Karpas-422 (cell line): ENCODE measurements at regions not wholly inside any gene's neighbourhood (a gene's known extent, or its start where the extent isn't known, plus 50 kb on each side); places are given as distances from the start of the nearest gene placed in this dataset.

Source experiments
- DNase-seq: peaks from one replicate; pipeline ENCODE4 v3.0.0-alpha.2; 2015
- H2AFZ ChIP-seq: fragments of 200-600 bp; sonication (generic); 2 replicates; pipeline ENCODE4 v1.6.1; 2014; ENCODE audit warnings: antibody characterized with exemption, low read length, mixed read lengths
- H3K27ac ChIP-seq: fragments of 200-600 bp; sonication (generic); 2 replicates; pipeline ENCODE4 v1.5.1; 2014; ENCODE audit warnings: mild to moderate bottlenecking, low read length, moderate library complexity
- H3K27me3 ChIP-seq: fragments of 200-600 bp; sonication (generic); 2 replicates; pipeline ENCODE4 v1.6.1; 2014; ENCODE audit warnings: low read length, mixed read lengths
- H3K36me3 ChIP-seq: fragments of 200-600 bp; sonication (generic); 2 replicates; pipeline ENCODE4 v1.6.1; 2014; ENCODE audit warnings: low read length, mixed read lengths; ENCODE audit not compliant: insufficient read depth
- H3K4me1 ChIP-seq: fragments of 200-600 bp; sonication (generic); 2 replicates; pipeline ENCODE4 v1.6.1; 2014; ENCODE audit warnings: mild to moderate bottlenecking, low read length, mixed read lengths
- H3K4me2 ChIP-seq: fragments of 200-600 bp; sonication (generic); 2 replicates; pipeline ENCODE4 v1.6.1; 2014; ENCODE audit warnings: low read length, low read depth, mild to moderate bottlenecking; ENCODE audit not compliant: poor library complexity, severe bottlenecking
- H3K4me3 ChIP-seq: fragments of 200-600 bp; sonication (generic); 2 replicates; pipeline ENCODE4 v1.5.1; 2014; ENCODE audit warnings: mild to moderate bottlenecking, antibody characterized with exemption, low read length, mixed read lengths
- H3K79me2 ChIP-seq: fragments of 200-600 bp; sonication (generic); 2 replicates; pipeline ENCODE4 v1.6.1; 2014; ENCODE audit warnings: mild to moderate bottlenecking, low read length, mixed read lengths
- H3K9ac ChIP-seq: fragments of 200-600 bp; sonication (generic); 2 replicates; pipeline ENCODE4 v1.6.0; 2014; ENCODE audit warnings: low read length
- H3K9me2 ChIP-seq: fragments of 200-600 bp; sonication (generic), shearing (Covaris generic); replicated peaks from 2 replicates; pipeline ENCODE4 v1.6.0; 2014; ENCODE audit warnings: mild to moderate bottlenecking, low read length, moderate library complexity; ENCODE audit not compliant: insufficient read depth
- H3K9me3 ChIP-seq: fragments of 300-700, 200-600 bp; sonication (generic); 2 replicates; pipeline ENCODE4 v1.6.1; 2014; ENCODE audit warnings: low read length, mixed read lengths
- H4K20me1 ChIP-seq: fragments of 200-600 bp; sonication (generic); 2 replicates; pipeline ENCODE4 v1.6.1; 2014; ENCODE audit warnings: mild to moderate bottlenecking, antibody characterized with exemption, low read length, low read depth; ENCODE audit not compliant: insufficient read depth

DNA sequence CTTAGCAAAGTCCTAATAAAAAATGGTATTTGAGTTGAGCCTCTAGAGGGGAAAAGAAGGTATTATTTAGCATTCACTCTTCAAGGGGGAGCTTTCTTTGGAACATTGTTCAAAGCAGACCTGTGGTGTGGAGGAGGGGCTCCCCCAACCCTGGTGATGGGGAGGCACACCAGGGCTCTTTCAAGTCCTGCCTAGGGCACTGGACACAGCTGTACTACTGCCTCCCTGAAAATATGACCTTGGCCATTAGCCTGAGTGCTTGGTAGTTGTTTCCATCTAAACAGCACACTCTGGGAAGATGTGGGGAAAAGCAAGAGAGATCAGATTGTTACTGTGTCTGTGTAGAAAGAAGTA lies 215.1 kb upstream of the CNR1 start:
- Histone ChIP-seq H3K9me2 (no peaks in the 10 kb centered on the region), H4K20me1 (no peaks in the 10 kb centered on the region), H3K4me3 (no peak overlapping the region), H3K27ac (no peak overlapping the region), H3K9ac (no peak overlapping the region), H3K9me3 (no peaks in the 10 kb centered on the region), H2AFZ (no peak overlapping the region), H3K4me2 (no peak overlapping the region), H3K79me2 (no peaks in the 10 kb centered on the region), H3K27me3 (no peaks in the 10 kb centered on the region), H3K36me3 (no peaks in the 10 kb centered on the region), H3K4me1 (no peaks in the 10 kb centered on the region)
- DNase-seq: no peak

DNA sequence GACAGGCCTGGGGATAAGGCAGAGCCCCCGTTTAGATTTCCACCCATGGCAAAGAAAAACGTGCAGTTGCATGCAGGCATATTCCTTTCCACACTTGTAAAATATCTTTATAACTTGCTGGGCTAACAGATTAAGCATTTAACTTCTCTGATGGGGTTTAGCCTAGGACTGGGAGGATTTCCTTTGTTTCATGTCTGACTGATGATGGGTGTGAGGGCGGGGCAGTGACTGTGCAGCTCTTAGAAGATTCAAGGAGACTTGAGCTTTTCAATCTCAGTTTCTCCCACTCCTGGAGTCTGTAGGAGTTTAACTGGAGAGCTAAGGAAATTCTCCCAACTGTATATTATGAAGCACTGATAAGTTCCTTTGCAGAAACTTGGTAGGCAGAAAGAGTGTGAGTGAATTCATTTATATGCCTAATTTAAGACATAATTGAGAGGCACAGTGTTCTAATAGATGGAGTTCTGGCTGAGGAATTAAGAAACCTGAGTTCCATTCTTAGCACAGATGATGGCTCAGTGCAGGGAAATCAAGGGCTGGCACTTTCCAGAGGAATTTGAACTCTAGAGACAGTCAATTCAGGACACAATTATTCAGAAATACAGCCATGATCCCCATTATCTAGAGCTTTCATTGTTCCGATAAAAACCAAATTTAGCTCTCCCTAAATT lies 214.6 kb upstream of the CNR1 start:
- Histone ChIP-seq H3K4me2 (no peak overlapping the region), H3K4me1 (no peaks in the 10 kb centered on the region), H2AFZ (no peak overlapping the region), H3K9me2 (no peaks in the 10 kb centered on the region), H3K4me3 (no peak overlapping the region), H3K9me3 (no peaks in the 10 kb centered on the region), H3K9ac (no peak overlapping the region), H3K27me3 (no peaks in the 10 kb centered on the region), H3K27ac (no peak overlapping the region), H3K36me3 (no peaks in the 10 kb centered on the region), H3K79me2 (no peaks in the 10 kb centered on the region), H4K20me1 (no peaks in the 10 kb centered on the region)
- DNase-seq: no peak

DNA sequence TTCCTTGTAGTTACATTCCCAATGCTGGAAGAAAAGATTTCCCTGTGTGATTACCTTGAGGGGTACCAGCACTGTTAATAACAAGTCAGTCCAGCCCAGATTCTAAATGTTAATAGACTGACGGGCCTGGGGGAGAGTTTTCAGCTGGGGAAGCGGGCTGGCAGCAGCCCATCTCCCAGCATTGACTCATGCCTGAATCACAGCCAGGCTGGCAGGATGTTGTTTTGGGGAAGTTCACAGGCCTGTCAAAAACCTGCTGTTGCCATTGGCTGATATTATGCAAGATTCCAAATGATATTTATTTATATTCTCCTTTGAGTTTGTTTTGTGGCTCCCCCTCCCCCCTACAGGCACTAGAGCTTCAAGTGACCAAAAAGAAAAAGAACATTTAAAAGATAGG lies 213.9 kb upstream of the CNR1 start:
- Histone ChIP-seq H3K4me3 (no peak overlapping the region), H3K4me2 (no peak overlapping the region), H3K4me1 (no peaks in the 10 kb centered on the region), H3K9ac (no peak overlapping the region), H3K9me2 (no peaks in the 10 kb centered on the region), H3K79me2 (no peaks in the 10 kb centered on the region), H3K36me3 (no peaks in the 10 kb centered on the region), H3K27ac (no peak overlapping the region), H4K20me1 (no peaks in the 10 kb centered on the region), H2AFZ (no peak overlapping the region), H3K27me3 (no peaks in the 10 kb centered on the region), H3K9me3 (no peaks in the 10 kb centered on the region)
- no peak for DNase-seq

DNA sequence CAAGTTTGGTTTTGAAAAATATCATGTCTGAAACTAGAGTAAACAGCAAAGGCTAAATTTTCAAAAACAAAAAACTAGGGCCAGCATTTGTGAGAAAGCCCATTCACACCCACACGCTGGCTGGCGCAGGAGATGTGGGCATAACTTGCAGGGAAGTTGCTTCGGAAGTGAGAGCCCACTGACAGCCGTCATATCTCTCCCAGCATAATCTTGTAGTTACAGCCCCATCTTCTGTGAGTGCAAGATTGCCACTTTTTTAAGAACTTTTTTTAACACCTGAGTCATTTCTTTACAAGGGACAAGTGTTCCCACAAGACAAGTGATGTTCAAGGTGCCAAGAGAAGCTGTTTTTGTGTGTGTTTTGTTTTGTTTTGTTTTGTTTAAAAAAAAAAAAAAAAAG lies 212.5 kb upstream of the CNR1 start:
- Histone ChIP-seq H3K27me3 (no peaks in the 10 kb centered on the region), H2AFZ (no peak overlapping the region), H3K9ac (no peak overlapping the region), H3K4me1 (no peaks in the 10 kb centered on the region), H3K4me2 (no peak overlapping the region), H3K27ac (no peak overlapping the region), H3K9me3 (no peaks in the 10 kb centered on the region), H4K20me1 (no peaks in the 10 kb centered on the region), H3K9me2 (no peaks in the 10 kb centered on the region), H3K4me3 (no peak overlapping the region), H3K36me3 (no peaks in the 10 kb centered on the region), H3K79me2 (no peaks in the 10 kb centered on the region)
- DNase-seq: no peak

GRCh38 chr6:88377976-88378568 lies 211.9 kb upstream of the CNR1 start:
- Histone ChIP-seq H3K27ac (no peak overlapping the region), H3K79me2 (no peaks in the 10 kb centered on the region), H2AFZ (no peak overlapping the region), H3K9me3 (no peaks in the 10 kb centered on the region), H4K20me1 (no peaks in the 10 kb centered on the region), H3K4me1 (no peaks in the 10 kb centered on the region), H3K36me3 (no peaks in the 10 kb centered on the region), H3K27me3 (no peaks in the 10 kb centered on the region), H3K9me2 (no peaks in the 10 kb centered on the region), H3K9ac (no peak overlapping the region), H3K4me3 (no peak overlapping the region), H3K4me2 (no peak overlapping the region)
- no peak for DNase-seq

- no peaks in the 10 kb centered on the region for H4K20me1 ChIP-seq
- DNase-seq: no peak
- no peak overlapping the region for H2AFZ ChIP-seq
- no peaks in the 10 kb centered on the region for H3K27me3 ChIP-seq
- H3K27ac ChIP-seq: no peak overlapping the region
- H3K9ac ChIP-seq: no peak overlapping the region
- no peak overlapping the region for H3K4me2 ChIP-seq
- no peaks in the 10 kb centered on the region for H3K9me3 ChIP-seq
- no peaks in the 10 kb centered on the region for H3K79me2 ChIP-seq
- no peaks in the 10 kb centered on the region for H3K9me2 ChIP-seq
- no peak overlapping the region for H3K4me3 ChIP-seq
- H3K36me3 ChIP-seq: no peaks in the 10 kb centered on the region
- no peaks in the 10 kb centered on the region for H3K4me1 ChIP-seq
Observed at GRCh38 chr6:88376768-88377387, 210.7 kb upstream of the CNR1 start.

DNA sequence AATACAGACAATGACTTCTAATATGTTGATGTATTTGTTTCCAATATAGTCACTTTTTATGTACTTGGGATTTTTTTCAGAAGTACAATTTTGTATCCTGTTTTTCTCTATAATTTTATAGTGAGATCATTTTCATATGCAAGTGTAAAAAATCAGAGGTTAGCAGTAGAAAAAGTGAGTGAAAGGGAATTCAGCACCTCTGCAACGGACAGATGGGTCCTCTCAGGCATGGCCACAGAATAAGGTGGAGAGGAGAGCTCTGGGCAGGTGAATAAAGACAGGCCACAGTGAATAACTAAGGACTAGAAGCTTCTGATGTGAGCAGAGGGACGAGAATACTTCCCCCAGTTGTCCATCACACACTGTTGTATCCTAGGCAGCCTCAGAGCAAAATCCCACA lies 210.1 kb upstream of the CNR1 start:
- Histone ChIP-seq H2AFZ (no peak overlapping the region), H3K9ac (no peak overlapping the region), H3K79me2 (no peaks in the 10 kb centered on the region), H3K36me3 (no peaks in the 10 kb centered on the region), H3K27me3 (no peaks in the 10 kb centered on the region), H3K4me1 (no peaks in the 10 kb centered on the region), H3K4me3 (no peak overlapping the region), H3K27ac (no peak overlapping the region), H3K9me3 (no peaks in the 10 kb centered on the region), H4K20me1 (no peaks in the 10 kb centered on the region), H3K4me2 (no peak overlapping the region), H3K9me2 (no peaks in the 10 kb centered on the region)
- DNase-seq: no peak

- H3K36me3 ChIP-seq: no peaks in the 10 kb centered on the region
Observed at GRCh38 chr6:88374553-88374952, 208.4 kb upstream of the CNR1 start.

More at GRCh38 chr6:88374553-88374952, 208.4 kb upstream of the CNR1 start:
- no peak overlapping the region for H3K27ac ChIP-seq
- no peaks in the 10 kb centered on the region for H3K9me3 ChIP-seq
- no peaks in the 10 kb centered on the region for H3K9me2 ChIP-seq
- no peaks in the 10 kb centered on the region for H4K20me1 ChIP-seq
- H3K4me3 ChIP-seq: no peak overlapping the region
- no peak overlapping the region for H3K4me2 ChIP-seq
- no peaks in the 10 kb centered on the region for H3K79me2 ChIP-seq
- H3K4me1 ChIP-seq: no peaks in the 10 kb centered on the region
- no peak overlapping the region for H3K9ac ChIP-seq
- no peak for DNase-seq
- H3K27me3 ChIP-seq: no peaks in the 10 kb centered on the region
- no peak overlapping the region for H2AFZ ChIP-seq
